CD4-positive, alpha-beta T cell (primary cell): ENCODE measurements at regions not wholly inside any gene's neighbourhood (a gene's known extent, or its start where the extent isn't known, plus 50 kb on each side); places are given as distances from the start of the nearest gene placed in this dataset.

Source experiments
- ATAC-seq: fragments of 200-7000 bp; cut with Tn5 transposase; one replicate; pipeline ENCODE4 v1.10.0; 2022; ENCODE audit warnings: mild to moderate bottlenecking; ENCODE audit not compliant: poor library complexity
- CTCF ChIA-PET: fragments of 350-600 bp; sonication (Branson Sonifier 250); formaldehyde crosslinking; loops from one replicate; lab custom pipeline; 2021; ENCODE audit warnings: antibody characterized with exemption, inconsistent platforms; lab: Charles Lee
- POLR2A ChIA-PET: fragments of 350-600 bp; sonication (Branson Sonifier 250); formaldehyde crosslinking; loops from one replicate; lab custom pipeline; 2021; ENCODE audit warnings: antibody characterized with exemption, inconsistent platforms; lab: Charles Lee
- DNase-seq, 14 experiments: peaks; one replicate each; pipeline ENCODE4 v3.0.0-alpha.2; 2013 to 2020; ENCODE audit warnings: mixed read lengths in 2 of 14
- H3K27ac ChIP-seq, 2 donors: one replicate each; pipeline versions ENCODE4 v1.5.1 to v1.7.0; 2013; ENCODE audit warnings: low read length in 2 of 2, low read depth in 1 of 2, mild to moderate bottlenecking in 1 of 2
- H3K27me3 ChIP-seq, 2 experiments: 1 replicate in 1 of 2; 2 replicates in 1 of 2; pipeline versions ENCODE4 v1.6.1 to v1.7.0; 2013; ENCODE audit warnings: low read length in 2 of 2, control low read depth in 1 of 2, mild to moderate bottlenecking in 1 of 2, moderate library complexity in 1 of 2; ENCODE audit not compliant: insufficient read depth in 2 of 2, control insufficient read depth in 1 of 2
- H3K36me3 ChIP-seq: one replicate; pipeline ENCODE4 v1.6.1; 2013; ENCODE audit warnings: low read length, control low read depth; ENCODE audit not compliant: insufficient read depth
- H3K4me1 ChIP-seq: one replicate; pipeline ENCODE4 v1.6.1; 2013; ENCODE audit warnings: low read length, control low read depth; ENCODE audit not compliant: insufficient read depth
- H3K4me3 ChIP-seq: one replicate; pipeline ENCODE4 v1.5.1; 2013; ENCODE audit warnings: mild to moderate bottlenecking, low read length, moderate library complexity
- H3K9me3 ChIP-seq, 2 experiments: 1 replicate in 1 of 2; 2 replicates in 1 of 2; pipeline versions ENCODE4 v1.6.1 to v1.7.0; 2013; ENCODE audit warnings: low read length in 2 of 2, mild to moderate bottlenecking in 2 of 2, control low read depth in 1 of 2, moderate library complexity in 1 of 2; ENCODE audit not compliant: control insufficient read depth in 1 of 2, insufficient read depth in 1 of 2
- H3K27ac Mint-ChIP-seq: one replicate; pipeline ENCODE4 v1.8.0; 2020; ENCODE audit warnings: mixed read lengths
- H3K27me3 Mint-ChIP-seq: one replicate; pipeline ENCODE4 v1.8.0; 2021; ENCODE audit warnings: mixed read lengths
- H3K36me3 Mint-ChIP-seq: one replicate; pipeline ENCODE4 v1.8.0; 2021; ENCODE audit warnings: low read depth, mixed read lengths
- H3K4me1 Mint-ChIP-seq: one replicate; pipeline ENCODE4 v1.8.0; 2021; ENCODE audit warnings: low read depth, mixed read lengths
- H3K4me3 Mint-ChIP-seq: one replicate; pipeline ENCODE4 v1.8.0; 2020; ENCODE audit warnings: mild to moderate bottlenecking, mixed read lengths
- H3K9me3 Mint-ChIP-seq: one replicate; pipeline ENCODE4 v1.8.0; 2020; ENCODE audit warnings: mixed read lengths
- intact Hi-C, 2 experiments: fragments of 100-400 bp; cut with DNase I in 1 of 2; cut with micrococcal nuclease in 1 of 2; formaldehyde crosslinking; loops; one replicate each; pipeline versions ENCODE4 v1.15.1 to v1.9.0; 2023 to 2025; cut with DNase I, micrococcal nuclease
- TF ChIP-seq, protein P1 (sequence below): fragments of 200-600 bp; IDR thresholded peaks from one replicate; pipeline ENCODE4 v1.8.0; 2022; ENCODE audit warnings: antibody characterized with exemption, mild to moderate bottlenecking

DNA sequence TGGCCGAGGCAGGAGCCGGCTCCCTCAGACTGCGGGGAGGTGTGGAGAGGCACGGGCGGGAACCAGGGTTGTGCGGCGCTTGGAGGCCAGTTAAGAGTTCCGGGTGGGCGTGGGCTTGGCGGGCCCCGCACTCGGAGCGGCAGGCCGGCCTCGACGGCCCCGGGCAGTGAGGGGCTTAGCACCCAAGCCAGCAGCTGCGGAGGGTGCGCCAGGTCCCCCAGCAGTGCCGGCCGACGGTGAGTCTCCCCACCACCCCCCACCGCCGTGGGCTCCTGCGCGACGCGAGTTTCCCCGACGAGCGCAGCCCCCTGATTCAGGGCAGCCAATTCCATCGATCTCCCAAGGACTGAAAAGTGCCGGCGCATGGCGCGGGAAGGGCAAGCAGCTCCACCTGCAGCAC, 605.4 kb upstream of the SLC35B3 start:
- no peak overlapping the region for H3K4me3 Mint-ChIP-seq
- POLR2A ChIA-PET: no interaction called here
- CTCF ChIA-PET: no interaction called here
- intact Hi-C loops: no loop called here
- no peaks in the 10 kb centered on the region for H3K27me3 ChIP-seq
- H3K27me3 Mint-ChIP-seq: no peaks in the 10 kb centered on the region
- H3K4me1 ChIP-seq: no peaks in the 10 kb centered on the region
- no peaks in the 10 kb centered on the region for H3K4me1 Mint-ChIP-seq
- peaks cover 3 to 18% of the 10 kb centered on the region in 2 experiments for H3K9me3 ChIP-seq
- no peak overlapping the region for H3K4me3 ChIP-seq
- H3K27ac ChIP-seq: no peak overlapping the region
- TF ChIP-seq, protein P1, sequence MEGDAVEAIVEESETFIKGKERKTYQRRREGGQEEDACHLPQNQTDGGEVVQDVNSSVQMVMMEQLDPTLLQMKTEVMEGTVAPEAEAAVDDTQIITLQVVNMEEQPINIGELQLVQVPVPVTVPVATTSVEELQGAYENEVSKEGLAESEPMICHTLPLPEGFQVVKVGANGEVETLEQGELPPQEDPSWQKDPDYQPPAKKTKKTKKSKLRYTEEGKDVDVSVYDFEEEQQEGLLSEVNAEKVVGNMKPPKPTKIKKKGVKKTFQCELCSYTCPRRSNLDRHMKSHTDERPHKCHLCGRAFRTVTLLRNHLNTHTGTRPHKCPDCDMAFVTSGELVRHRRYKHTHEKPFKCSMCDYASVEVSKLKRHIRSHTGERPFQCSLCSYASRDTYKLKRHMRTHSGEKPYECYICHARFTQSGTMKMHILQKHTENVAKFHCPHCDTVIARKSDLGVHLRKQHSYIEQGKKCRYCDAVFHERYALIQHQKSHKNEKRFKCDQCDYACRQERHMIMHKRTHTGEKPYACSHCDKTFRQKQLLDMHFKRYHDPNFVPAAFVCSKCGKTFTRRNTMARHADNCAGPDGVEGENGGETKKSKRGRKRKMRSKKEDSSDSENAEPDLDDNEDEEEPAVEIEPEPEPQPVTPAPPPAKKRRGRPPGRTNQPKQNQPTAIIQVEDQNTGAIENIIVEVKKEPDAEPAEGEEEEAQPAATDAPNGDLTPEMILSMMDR: no peak
- no peaks in the 10 kb centered on the region for H3K36me3 Mint-ChIP-seq
- no peaks in the 10 kb centered on the region for H3K36me3 ChIP-seq
- DNase-seq (no peak), ATAC-seq (no peak)
- no peaks in the 10 kb centered on the region for H3K9me3 Mint-ChIP-seq
- H3K27ac Mint-ChIP-seq: no peak overlapping the region

DNA sequence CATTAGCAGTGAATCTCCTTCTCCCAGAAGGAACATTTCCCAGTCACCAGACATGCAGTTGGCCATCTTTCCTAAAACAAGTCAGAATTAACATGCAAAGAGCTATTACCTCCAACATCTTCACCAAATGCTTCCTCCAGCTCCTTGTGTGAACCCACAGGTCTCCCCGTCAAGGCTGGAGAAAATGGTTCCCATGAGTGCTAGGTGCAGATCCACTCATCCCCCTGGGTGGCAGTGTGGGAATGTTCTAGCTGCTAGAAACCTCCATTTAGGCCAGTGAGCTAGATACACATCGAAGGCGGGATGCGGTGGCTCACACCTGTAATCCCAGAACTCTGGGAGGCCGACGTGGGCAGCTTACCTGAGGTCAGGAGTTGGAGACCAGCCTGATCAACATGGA, 603.9 kb upstream of the SLC35B3 start:
- DNase-seq: no peak

DNA sequence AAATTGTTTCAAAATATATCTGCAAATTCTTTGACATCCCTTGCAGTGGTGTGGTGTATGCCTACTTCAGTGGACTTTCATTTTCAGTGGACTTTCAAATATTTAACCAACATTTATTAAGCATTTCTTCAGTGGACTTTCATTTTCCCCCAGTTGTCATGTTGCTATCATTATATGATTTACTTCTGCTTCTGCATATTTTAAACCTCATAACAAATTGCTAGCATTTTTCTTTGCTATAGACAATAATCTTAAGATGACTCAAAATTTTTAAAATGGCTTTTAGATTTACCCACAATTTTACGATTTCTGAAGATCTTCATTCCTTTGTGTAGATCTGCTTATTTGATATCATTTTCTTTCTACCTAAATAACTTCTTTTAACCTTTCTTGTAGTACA, 592.7 kb upstream of the SLC35B3 start:
- Mint-ChIP-seq H3K27ac (no peak overlapping the region), H3K27me3 (peaks cover 17% of the 10 kb centered on the region), H3K9me3 (peaks cover 3% of the 10 kb centered on the region), H3K4me1 (peaks cover 13% of the 10 kb centered on the region), H3K4me3 (no peak overlapping the region), H3K36me3 (no peaks in the 10 kb centered on the region)
- ATAC-seq (no peak), DNase-seq (no peak)
- Histone ChIP-seq H3K27me3 (peaks cover 0 to 3% of the 10 kb centered on the region in 2 experiments), H3K4me1 (no peaks in the 10 kb centered on the region), H3K27ac (no peak overlapping the region), H3K4me3 (no peak overlapping the region), H3K36me3 (no peaks in the 10 kb centered on the region), H3K9me3 (peaks cover 0 to 4% of the 10 kb centered on the region in 2 experiments)
- intact Hi-C loops: no loop called here
- ChIA-PET CTCF (no interaction called here), POLR2A (no interaction called here)
- TF ChIP-seq, protein P1: no peak

More for the DNA sequence above, 603.9 kb upstream of the SLC35B3 start:
- ChIA-PET CTCF (no interaction called here), POLR2A (no interaction called here)
- H3K4me3 ChIP-seq: no peak overlapping the region
- H3K9me3 ChIP-seq: peaks cover 3 to 18% of the 10 kb centered on the region in 2 experiments
- H3K9me3 Mint-ChIP-seq: no peaks in the 10 kb centered on the region
- H3K36me3 Mint-ChIP-seq: no peaks in the 10 kb centered on the region
- H3K27me3 ChIP-seq: no peaks in the 10 kb centered on the region
- H3K4me1 Mint-ChIP-seq: no peaks in the 10 kb centered on the region
- TF ChIP-seq, protein P1: no peak
- no peak overlapping the region for H3K27ac ChIP-seq
- no peak overlapping the region for H3K27ac Mint-ChIP-seq
- no peaks in the 10 kb centered on the region for H3K27me3 Mint-ChIP-seq
- no peaks in the 10 kb centered on the region for H3K4me1 ChIP-seq
- no peak overlapping the region for H3K4me3 Mint-ChIP-seq
- ATAC-seq: no peak
- intact Hi-C loops: no loop called here
- H3K36me3 ChIP-seq: no peaks in the 10 kb centered on the region
